GM12872 (cell line): ENCODE measurements at regions not wholly inside any gene's neighbourhood (a gene's known extent, or its start where the extent isn't known, plus 50 kb on each side); places are given as distances from the start of the nearest gene placed in this dataset.

Source experiments
- TF ChIP-seq, protein P1 (sequence below): IDR thresholded peaks from 3 replicates; pipeline ENCODE4 v1.5.1; 2011; ENCODE audit warnings: low read depth, mild to moderate bottlenecking, low read length, moderate library complexity; ENCODE audit not compliant: insufficient read depth

DNA sequence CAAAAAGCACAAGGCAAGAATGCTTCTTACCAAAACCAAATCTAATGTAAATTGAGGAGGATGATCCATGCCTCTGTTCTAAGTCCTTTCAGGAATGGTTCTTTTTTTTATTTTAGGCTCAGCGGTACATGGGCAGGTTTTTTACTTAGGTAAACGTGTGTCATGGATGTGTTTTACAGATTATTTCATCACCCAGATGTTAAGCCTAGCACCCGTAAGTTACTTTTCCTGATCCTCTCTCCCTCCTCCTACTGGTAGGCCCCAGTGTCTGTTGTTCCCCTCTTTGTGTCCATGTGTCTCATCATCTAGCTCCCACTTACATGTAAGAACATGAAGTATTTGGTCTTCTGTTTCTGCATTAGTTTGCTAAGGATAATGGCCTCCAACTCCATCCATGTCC lies 289.2 kb upstream of the THBS1 start:
- TF ChIP-seq, protein P1, sequence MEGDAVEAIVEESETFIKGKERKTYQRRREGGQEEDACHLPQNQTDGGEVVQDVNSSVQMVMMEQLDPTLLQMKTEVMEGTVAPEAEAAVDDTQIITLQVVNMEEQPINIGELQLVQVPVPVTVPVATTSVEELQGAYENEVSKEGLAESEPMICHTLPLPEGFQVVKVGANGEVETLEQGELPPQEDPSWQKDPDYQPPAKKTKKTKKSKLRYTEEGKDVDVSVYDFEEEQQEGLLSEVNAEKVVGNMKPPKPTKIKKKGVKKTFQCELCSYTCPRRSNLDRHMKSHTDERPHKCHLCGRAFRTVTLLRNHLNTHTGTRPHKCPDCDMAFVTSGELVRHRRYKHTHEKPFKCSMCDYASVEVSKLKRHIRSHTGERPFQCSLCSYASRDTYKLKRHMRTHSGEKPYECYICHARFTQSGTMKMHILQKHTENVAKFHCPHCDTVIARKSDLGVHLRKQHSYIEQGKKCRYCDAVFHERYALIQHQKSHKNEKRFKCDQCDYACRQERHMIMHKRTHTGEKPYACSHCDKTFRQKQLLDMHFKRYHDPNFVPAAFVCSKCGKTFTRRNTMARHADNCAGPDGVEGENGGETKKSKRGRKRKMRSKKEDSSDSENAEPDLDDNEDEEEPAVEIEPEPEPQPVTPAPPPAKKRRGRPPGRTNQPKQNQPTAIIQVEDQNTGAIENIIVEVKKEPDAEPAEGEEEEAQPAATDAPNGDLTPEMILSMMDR, result no peak

- TF ChIP-seq, protein P1, result no peak
These were observed 283.9 kb upstream of the THBS1 start for GRCh38 chr15:39296955-39297354.

DNA sequence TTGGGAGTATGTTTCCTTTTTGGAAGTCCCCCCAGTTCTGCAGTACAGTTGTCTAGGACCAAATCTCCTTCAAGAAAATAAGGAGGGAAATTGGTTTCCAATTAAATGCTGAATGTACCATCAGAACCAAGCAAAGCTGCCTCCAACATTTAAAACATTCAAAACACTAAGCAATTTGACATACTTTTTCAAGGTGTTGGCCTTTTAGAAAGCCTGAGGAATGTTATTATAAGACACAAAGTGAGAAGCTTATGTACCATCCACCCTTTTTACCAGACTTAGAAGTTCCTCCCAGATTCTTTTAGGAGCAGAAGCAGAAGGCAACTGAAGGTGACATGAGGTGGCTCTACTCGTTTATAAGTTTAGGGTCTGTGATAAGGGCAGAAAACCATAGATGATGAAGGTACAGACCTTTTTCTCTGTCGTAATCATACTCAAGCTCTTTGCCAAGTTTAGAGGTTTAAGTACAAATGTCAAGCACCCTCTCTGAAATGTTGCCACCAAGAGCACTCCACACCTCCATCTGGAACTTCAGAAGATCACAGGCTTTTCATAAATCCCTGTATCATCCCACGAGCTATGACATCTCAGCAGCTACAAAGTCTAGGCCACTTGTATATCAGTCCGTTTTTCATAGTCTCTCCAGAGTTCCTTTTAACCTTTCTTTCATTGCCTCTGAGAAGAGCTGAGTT lies 282.5 kb upstream of the THBS1 start:
- TF ChIP-seq, protein P1, result no peak

DNA sequence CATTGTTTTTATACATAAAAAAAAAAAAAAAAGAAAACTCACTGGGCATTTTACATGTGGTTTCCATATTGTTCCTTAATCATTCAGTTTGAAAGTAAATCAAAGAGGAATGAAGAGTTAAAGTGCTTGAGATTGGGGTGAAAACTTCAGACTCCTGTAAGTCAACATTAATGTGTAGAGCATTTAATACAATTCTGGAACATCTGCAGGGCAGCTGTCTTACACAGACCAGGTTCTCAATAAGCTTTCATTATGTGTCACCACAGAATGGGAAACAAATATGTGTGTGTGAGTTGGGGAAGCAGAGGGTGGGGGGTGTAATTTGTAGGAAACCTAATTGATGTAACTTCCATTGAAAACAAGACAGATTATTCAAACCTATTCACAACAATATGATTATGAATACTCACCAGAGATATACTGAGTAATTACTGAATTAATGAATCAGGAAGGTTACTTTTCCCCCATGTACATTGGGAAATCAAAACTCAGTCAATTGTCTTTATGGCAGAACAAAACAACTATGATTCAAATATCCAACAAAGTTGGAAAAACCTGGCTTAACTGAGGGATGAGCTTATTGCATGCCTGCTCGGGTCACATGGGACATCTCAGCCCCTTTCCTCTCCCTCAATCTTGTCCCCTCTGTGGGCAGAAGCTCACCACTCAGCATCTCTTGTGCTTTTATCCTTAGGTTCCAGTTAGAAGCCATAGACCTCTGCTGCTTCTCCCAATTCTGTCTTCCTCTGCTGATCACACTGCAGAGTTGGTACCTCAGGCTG lies 281.2 kb upstream of the THBS1 start:
- TF ChIP-seq, protein P1, result no peak

DNA sequence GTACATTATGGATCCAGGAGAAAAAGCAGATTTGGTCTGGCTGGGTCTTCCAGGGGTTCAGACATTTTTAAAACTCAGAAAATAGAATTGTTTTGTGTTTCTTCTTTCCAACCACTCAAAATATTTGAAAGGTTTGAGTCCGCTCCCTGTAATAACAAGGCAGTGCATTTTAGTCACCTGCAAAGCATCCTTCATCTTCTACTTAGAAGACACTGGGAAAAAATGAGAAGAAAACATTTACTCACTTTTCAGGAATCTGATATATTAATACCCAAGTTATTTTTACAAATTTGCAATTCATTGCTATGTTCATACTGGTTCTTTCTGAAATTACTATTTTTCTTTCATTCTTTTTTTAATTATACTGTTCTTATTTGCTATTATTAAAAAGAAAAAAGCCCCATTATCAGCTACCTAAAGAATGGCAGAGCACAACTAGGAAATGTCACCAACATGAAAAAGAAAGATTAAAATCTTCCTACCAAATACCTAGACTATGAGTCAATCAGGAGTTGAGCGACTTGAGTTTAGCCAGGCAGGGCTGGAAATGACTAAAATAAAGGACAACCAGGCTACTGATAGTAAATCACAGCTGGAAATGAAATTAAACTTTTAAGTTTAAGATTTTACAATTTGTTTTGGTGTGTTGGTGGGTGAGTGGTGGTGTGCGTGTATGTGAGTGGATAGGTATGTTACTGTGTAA lies 280.3 kb upstream of the THBS1 start:
- TF ChIP-seq, protein P1, result no peak

GRCh38 chr15:39301589-39301999 lies 279.3 kb upstream of the THBS1 start:
- TF ChIP-seq, protein P1, result no peak

GRCh38 chr15:39302936-39303335 lies 277.9 kb upstream of the THBS1 start:
- TF ChIP-seq, protein P1, result no peak
